A549 (cell line): ENCODE measurements at regions not wholly inside any gene's neighbourhood (a gene's known extent, or its start where the extent isn't known, plus 50 kb on each side); places are given as distances from the start of the nearest gene placed in this dataset.

ENCODE experiments used
- ATAC-seq, 2 experiments: fragments of 200-7000 bp in 1 of 2; fragments of >200 bp in 1 of 2; cut with Nextera tagmentation in 1 of 2; cut with Tn5 transposase in 1 of 2; 3 replicates each; pipeline versions ENCODE4 v1.8.0 to v1.9.1; 2018 to 2020; ENCODE audit warnings: mild to moderate bottlenecking in 1 of 2, moderate library complexity in 1 of 2
- CTCF ChIA-PET: fragments of 300-600 bp; sonication (Branson Sonifier 250); formaldehyde crosslinking; extraction: SDS; loops from one replicate; lab custom pipeline; 2021; ENCODE audit warnings: antibody characterized with exemption, inconsistent platforms; lab: Yijun Ruan, JAX
- POLR2A ChIA-PET: fragments of 350-600 bp; formaldehyde crosslinking; extraction: SDS; loops from one replicate; lab custom pipeline; 2021; ENCODE audit warnings: antibody characterized with exemption, inconsistent platforms; lab: Yijun Ruan, JAX
- DNase-seq, 2 experiments: peaks; one replicate each; pipeline versions ENCODE4 v3.0.0 to v3.0.0-alpha.2; 2011 to 2016; ENCODE audit warnings: low read depth in 1 of 2, low spot score in 1 of 2
- FAIRE-seq: peaks from 2 replicates; lab custom pipeline; 2011; peaks lifted over from hg19 to GRCh38; lab: Jason Lieb, UNC
- H3K27ac ChIP-seq, 2 experiments: fragments of >200 bp; sonication (Bioruptor Twin); formaldehyde crosslinking; 3 replicates each; pipeline ENCODE4 v1.5.1; 2016 to 2017
- H3K4me1 ChIP-seq: fragments of >200 bp; sonication (Bioruptor Twin); formaldehyde crosslinking; 3 replicates; pipeline ENCODE4 v1.6.1; 2016
- H3K4me2 ChIP-seq: fragments of >200 bp; sonication (Bioruptor Twin); formaldehyde crosslinking; 3 replicates; pipeline ENCODE4 v1.6.1; 2016
- H3K4me3 ChIP-seq: fragments of >200 bp; sonication (Bioruptor Twin); formaldehyde crosslinking; 3 replicates; pipeline ENCODE4 v1.5.1; 2016
- H3K9me3 ChIP-seq: fragments of >200 bp; sonication (Bioruptor Twin); formaldehyde crosslinking; 3 replicates; pipeline ENCODE4 v1.6.1; 2016
- ATOH8 ChIP-seq: fragments of 250-450 bp; sonication (Bioruptor Pico); IDR thresholded peaks from 2 replicates; pipeline ENCODE4 v1.5.0; 2020; ENCODE audit warnings: low read depth, mild to moderate bottlenecking, moderate library complexity
- CBX8 ChIP-seq: fragments of 200-600 bp; sonication (generic); IDR thresholded peaks from 2 replicates; pipeline ENCODE4 v1.6.1; 2016
- CHD2 ChIP-seq: fragments of 150-350 bp; IDR thresholded peaks from 2 replicates; pipeline ENCODE4 v1.6.1; 2014; ENCODE audit warnings: low read length; ENCODE audit not compliant: partially characterized antibody
- CHD4 ChIP-seq: fragments of 200-600 bp; sonication (generic); IDR thresholded peaks from 2 replicates; pipeline ENCODE4 v1.6.1; 2016; ENCODE audit warnings: antibody characterized with exemption, mild to moderate bottlenecking, borderline replicate concordance
- E2F6 ChIP-seq: IDR thresholded peaks from 2 replicates; pipeline ENCODE4 v1.6.1; 2012; ENCODE audit warnings: low read depth, borderline replicate concordance
- EHMT2 ChIP-seq: fragments of 200-600 bp; sonication (generic); IDR thresholded peaks from 2 replicates; pipeline ENCODE4 v1.6.1; 2016; ENCODE audit warnings: antibody characterized with exemption, low read depth, mild to moderate bottlenecking, moderate library complexity
- FOSB ChIP-seq: fragments of 250-450 bp; sonication (Bioruptor Pico); IDR thresholded peaks from 2 replicates; pipeline ENCODE4 v1.5.0; 2020; ENCODE audit warnings: mild to moderate bottlenecking, moderate library complexity
- FOSL2 ChIP-seq, 2 experiments: fragments of 450-650 bp in 1 of 2; fragments of >200 bp in 1 of 2; sonication (Bioruptor Twin) in 1 of 2; formaldehyde crosslinking; IDR thresholded peaks; 2 replicates each; pipeline versions ENCODE4 v1.5.0 to v1.6.1; 2016 to 2020; ENCODE audit warnings: mild to moderate bottlenecking in 1 of 2, moderate library complexity in 1 of 2
- GATA3 ChIP-seq: IDR thresholded peaks from 2 replicates; pipeline ENCODE4 v1.6.1; 2012; ENCODE audit warnings: borderline replicate concordance
- HEYL ChIP-seq: fragments of 250-450 bp; sonication (Bioruptor Pico); IDR thresholded peaks from 2 replicates; pipeline ENCODE4 v1.8.0; 2021; ENCODE audit warnings: mild to moderate bottlenecking, moderate library complexity
- HOXB13 ChIP-seq: fragments of 250-450 bp; sonication (Bioruptor Pico); IDR thresholded peaks from 2 replicates; pipeline ENCODE4 v1.5.0; 2020; ENCODE audit warnings: low read depth, mild to moderate bottlenecking, moderate library complexity
- HOXB5 ChIP-seq: fragments of 250-450 bp; sonication (Bioruptor Pico); IDR thresholded peaks from 2 replicates; pipeline ENCODE4 v1.5.0; 2020; ENCODE audit warnings: mild to moderate bottlenecking, moderate library complexity
- KDM1A ChIP-seq: fragments of 200-600 bp; sonication (generic); IDR thresholded peaks from 2 replicates; pipeline ENCODE4 v1.6.1; 2016; ENCODE audit warnings: low read depth, mild to moderate bottlenecking
- KDM5A ChIP-seq: fragments of 200-600 bp; sonication (generic); IDR thresholded peaks from 2 replicates; pipeline ENCODE4 v1.6.1; 2016; ENCODE audit warnings: antibody characterized with exemption, mild to moderate bottlenecking
- NFE2L2 ChIP-seq: fragments of 150-350 bp; conservative IDR thresholded peaks from 2 replicates; pipeline ENCODE4 v1.6.1; 2014; ENCODE audit warnings: low read length
- NPAS2 ChIP-seq: fragments of 250-450 bp; sonication (Bioruptor Pico); IDR thresholded peaks from 2 replicates; pipeline ENCODE4 v1.8.0; 2022; ENCODE audit warnings: mild to moderate bottlenecking, moderate library complexity, borderline replicate concordance
- NR3C1 ChIP-seq: fragments of >200 bp; sonication (Bioruptor Twin); formaldehyde crosslinking; IDR thresholded peaks from 3 replicates; pipeline ENCODE4 v1.6.1; 2017
- PHF8 ChIP-seq: fragments of 200-600 bp; sonication (generic); IDR thresholded peaks from 2 replicates; pipeline ENCODE4 v1.6.1; 2016; ENCODE audit warnings: low read depth, mild to moderate bottlenecking, antibody characterized with exemption, moderate library complexity, borderline replicate concordance
- POLR2A ChIP-seq: IDR thresholded peaks from 2 replicates; pipeline ENCODE4 v1.6.1; 2012; ENCODE audit warnings: mild to moderate bottlenecking, low read length
- RCOR1 ChIP-seq: fragments of 150-350 bp; IDR thresholded peaks from 2 replicates; pipeline ENCODE4 v1.6.1; 2014; ENCODE audit warnings: antibody characterized with exemption, low read length, low read depth
- RFX5 ChIP-seq: fragments of 450-650 bp; IDR thresholded peaks from 2 replicates; pipeline ENCODE4 v1.7.1; 2014; ENCODE audit warnings: antibody characterized with exemption, mild to moderate bottlenecking, moderate library complexity
- RNF2 ChIP-seq: fragments of 200-600 bp; sonication (generic); IDR thresholded peaks from 2 replicates; pipeline ENCODE4 v1.6.1; 2016; ENCODE audit warnings: low read depth, mild to moderate bottlenecking, antibody characterized with exemption, moderate library complexity, borderline replicate concordance
- SMC3 ChIP-seq: fragments of >200 bp; sonication (Bioruptor Twin); formaldehyde crosslinking; IDR thresholded peaks from 3 replicates; pipeline ENCODE4 v1.6.1; 2018; ENCODE audit warnings: inconsistent platforms
- TP53 ChIP-seq: fragments of 250-450 bp; sonication (Bioruptor Pico); IDR thresholded peaks from 2 replicates; pipeline ENCODE4 v1.5.0; 2021; ENCODE audit warnings: mild to moderate bottlenecking, moderate library complexity
- USF2 ChIP-seq: fragments of 450-650 bp; IDR thresholded peaks from 2 replicates; pipeline ENCODE4 v1.6.1; 2014; ENCODE audit warnings: antibody characterized with exemption
- ZC3H11A ChIP-seq: fragments of 450-650 bp; IDR thresholded peaks from 2 replicates; pipeline ENCODE4 v1.6.1; 2014; ENCODE audit warnings: antibody characterized with exemption, mild to moderate bottlenecking
- ZSCAN20 ChIP-seq: fragments of 250-450 bp; sonication (Bioruptor Pico); IDR thresholded peaks from 2 replicates; pipeline ENCODE4 v1.8.0; 2022; ENCODE audit warnings: mild to moderate bottlenecking, moderate library complexity
- WGBS: methylation state at CpG from one replicate; pipeline ENCODE4 v1.1.6; 2017; ENCODE audit errors: missing lambda C conversion rate; 5-methylcytosine and 5-hydroxymethylcytosine counted together
- TF ChIP-seq, protein P1 (sequence below): fragments of 200-600 bp; sonication (generic); IDR thresholded peaks from 2 replicates; pipeline ENCODE4 v1.6.1; 2016; ENCODE audit warnings: antibody characterized with exemption, mild to moderate bottlenecking, moderate library complexity

DNA sequence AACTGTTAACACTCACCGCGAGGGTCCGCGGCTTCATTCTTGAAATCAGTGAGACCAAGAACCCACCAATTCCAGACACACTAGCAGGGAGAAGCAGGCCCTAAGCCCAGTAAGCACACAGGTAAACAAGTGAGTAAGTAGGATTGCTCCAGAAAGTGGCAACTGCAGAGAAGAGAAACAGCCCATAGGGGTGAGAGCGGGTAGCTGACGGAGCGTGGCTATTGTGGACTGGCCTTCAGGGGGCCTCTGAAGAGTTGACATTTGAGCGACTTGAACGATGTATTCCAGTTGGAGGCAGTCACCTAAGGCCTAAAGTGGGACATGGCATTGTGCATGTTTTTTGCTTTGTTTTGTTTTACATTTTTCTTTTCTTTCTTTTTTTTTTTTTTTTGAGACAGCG, 74.2 kb downstream of the TSPAN17 start:
- Histone ChIP-seq H3K27ac (no peak overlapping the region), H3K9me3 (no peaks in the 10 kb centered on the region), H3K4me2 (no peak overlapping the region), H3K4me1 (no peaks in the 10 kb centered on the region), H3K4me3 (no peak overlapping the region)
- DNase-seq (no peak), ATAC-seq (no peak), FAIRE-seq (no peak)
- ChIA-PET POLR2A (no interaction called here), CTCF (interaction anchor here (0.7 to 1.9 kb wide), 4 partner anchors 27 to 133 kb away, joined by 3 to 5 read pairs (median 4); no protein-coding TSS in a partner anchor)
- WGBS, result 79% methylated on average over 10 of the region's 10 CpGs
- TF ChIP-seq TP53, result no peak
- TF ChIP-seq ATOH8 (CRISPR knock-in tag), result no peak
- TF ChIP-seq CHD4, result no peak
- TF ChIP-seq E2F6, result no peak
- no peak for TF ChIP-seq FOSB (CRISPR knock-in tag)
- no peak for TF ChIP-seq PHF8
- no peak for TF ChIP-seq GATA3
- no peak for TF ChIP-seq ZSCAN20 (CRISPR knock-in tag)
- no peak for TF ChIP-seq RNF2
- TF ChIP-seq ZC3H11A, result no peak
- no peak for TF ChIP-seq EHMT2
- TF ChIP-seq NPAS2 (CRISPR knock-in tag), result no peak
- TF ChIP-seq RCOR1, result no peak
- TF ChIP-seq, protein P1, sequence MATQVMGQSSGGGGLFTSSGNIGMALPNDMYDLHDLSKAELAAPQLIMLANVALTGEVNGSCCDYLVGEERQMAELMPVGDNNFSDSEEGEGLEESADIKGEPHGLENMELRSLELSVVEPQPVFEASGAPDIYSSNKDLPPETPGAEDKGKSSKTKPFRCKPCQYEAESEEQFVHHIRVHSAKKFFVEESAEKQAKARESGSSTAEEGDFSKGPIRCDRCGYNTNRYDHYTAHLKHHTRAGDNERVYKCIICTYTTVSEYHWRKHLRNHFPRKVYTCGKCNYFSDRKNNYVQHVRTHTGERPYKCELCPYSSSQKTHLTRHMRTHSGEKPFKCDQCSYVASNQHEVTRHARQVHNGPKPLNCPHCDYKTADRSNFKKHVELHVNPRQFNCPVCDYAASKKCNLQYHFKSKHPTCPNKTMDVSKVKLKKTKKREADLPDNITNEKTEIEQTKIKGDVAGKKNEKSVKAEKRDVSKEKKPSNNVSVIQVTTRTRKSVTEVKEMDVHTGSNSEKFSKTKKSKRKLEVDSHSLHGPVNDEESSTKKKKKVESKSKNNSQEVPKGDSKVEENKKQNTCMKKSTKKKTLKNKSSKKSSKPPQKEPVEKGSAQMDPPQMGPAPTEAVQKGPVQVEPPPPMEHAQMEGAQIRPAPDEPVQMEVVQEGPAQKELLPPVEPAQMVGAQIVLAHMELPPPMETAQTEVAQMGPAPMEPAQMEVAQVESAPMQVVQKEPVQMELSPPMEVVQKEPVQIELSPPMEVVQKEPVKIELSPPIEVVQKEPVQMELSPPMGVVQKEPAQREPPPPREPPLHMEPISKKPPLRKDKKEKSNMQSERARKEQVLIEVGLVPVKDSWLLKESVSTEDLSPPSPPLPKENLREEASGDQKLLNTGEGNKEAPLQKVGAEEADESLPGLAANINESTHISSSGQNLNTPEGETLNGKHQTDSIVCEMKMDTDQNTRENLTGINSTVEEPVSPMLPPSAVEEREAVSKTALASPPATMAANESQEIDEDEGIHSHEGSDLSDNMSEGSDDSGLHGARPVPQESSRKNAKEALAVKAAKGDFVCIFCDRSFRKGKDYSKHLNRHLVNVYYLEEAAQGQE, result no peak
- TF ChIP-seq HOXB13, result no peak
- no peak for TF ChIP-seq HEYL (CRISPR knock-in tag)
- no peak for TF ChIP-seq USF2
- TF ChIP-seq HOXB5 (CRISPR knock-in tag), result no peak

DNA sequence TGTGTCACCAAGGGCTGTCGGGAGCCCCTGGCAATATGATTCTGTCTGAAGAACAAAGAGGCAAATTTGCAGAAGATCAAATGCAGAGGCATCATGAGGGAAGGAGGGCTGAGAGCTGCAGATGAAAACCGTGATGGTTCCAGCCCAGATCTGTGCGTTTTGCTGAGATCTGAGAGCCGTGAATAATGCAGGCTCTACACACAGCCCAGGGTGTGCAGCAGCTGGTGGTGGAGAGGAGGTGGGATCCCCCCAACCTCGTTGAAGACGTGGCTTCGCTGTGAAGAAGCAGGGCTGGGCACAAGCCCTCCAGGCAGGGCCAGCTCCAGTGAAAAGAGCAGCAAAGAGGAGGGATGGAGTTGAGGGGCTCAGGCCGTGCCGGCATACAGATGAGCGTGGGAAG, 75.5 kb downstream of the TSPAN17 start:
- no peak for TF ChIP-seq GATA3
- TF ChIP-seq RFX5, result no peak
- TF ChIP-seq POLR2A, result no peak
- no peak for TF ChIP-seq USF2
- no peak for TF ChIP-seq NPAS2 (CRISPR knock-in tag)
- TF ChIP-seq KDM1A, result no peak
- no peak for TF ChIP-seq HEYL (CRISPR knock-in tag)
- TF ChIP-seq CBX8, result no peak
- no peak for TF ChIP-seq SMC3
- no peak for TF ChIP-seq KDM5A
- no peak for TF ChIP-seq CHD2
- TF ChIP-seq NR3C1, result no peak
- TF ChIP-seq FOSL2 (IDR thresholded peaks at IDR 0.05), result no peak
- no peak for TF ChIP-seq FOSL2 (CRISPR knock-in tag; IDR thresholded peaks at IDR 0.05)
- TF ChIP-seq NFE2L2, result no peak
- no peak for TF ChIP-seq ZSCAN20 (CRISPR knock-in tag)
- TF ChIP-seq, all 56 proteins: peak for 0
- WGBS, result 31% methylated on average over 10 of the region's 10 CpGs

More for the DNA sequence above, 75.5 kb downstream of the TSPAN17 start:
- POLR2A ChIA-PET, result no interaction called here
- ATAC-seq (no peak), DNase-seq (no peak), FAIRE-seq (no peak)
- CTCF ChIA-PET, result interaction anchor here (1.0 to 1.3 kb wide), 2 partner anchors 62 to 389 kb away, joined by 4 read pairs; no protein-coding TSS in a partner anchor
- H3K27ac ChIP-seq, result no peak overlapping the region
- H3K4me3 ChIP-seq, result no peak overlapping the region
- H3K9me3 ChIP-seq, result no peaks in the 10 kb centered on the region
- H3K4me2 ChIP-seq, result no peak overlapping the region
- no peaks in the 10 kb centered on the region for H3K4me1 ChIP-seq
